DND-41 (cell line): ENCODE measurements at regions not wholly inside any gene's neighbourhood (a gene's known extent, or its start where the extent isn't known, plus 50 kb on each side); places are given as distances from the start of the nearest gene placed in this dataset.

Source experiments
- CTCF ChIP-seq: IDR thresholded peaks from 2 replicates; pipeline ENCODE4 v1.5.1; 2012; ENCODE audit warnings: borderline replicate concordance, low read length, moderate library complexity, mild to moderate bottlenecking; ENCODE audit not compliant: poor library complexity, severe bottlenecking; ENCODE audit errors: extremely low read depth
- EZH2 ChIP-seq: IDR thresholded peaks from 3 replicates; pipeline ENCODE4 v1.6.1; 2012; ENCODE audit warnings: borderline replicate concordance, low read depth, mild to moderate bottlenecking, moderate library complexity, low read length, inconsistent platforms; ENCODE audit not compliant: severe bottlenecking

- TF ChIP-seq CTCF (no peak), EZH2 (no peak)
Measured at GRCh38 chr13:26895081-26895807, 134.7 kb upstream of the GPR12 start.
